Erythroblast (primary cell): ENCODE measurements at regions not wholly inside any gene's neighbourhood (a gene's known extent, or its start where the extent isn't known, plus 50 kb on each side); places are given as distances from the start of the nearest gene placed in this dataset.

Experiments
- GATA1 ChIP-seq: IDR thresholded peaks from 2 replicates; pipeline ENCODE4 v1.6.1; 2011; ENCODE audit warnings: low read depth, mild to moderate bottlenecking, control low read depth, low read length, moderate library complexity
- POLR2A ChIP-seq: IDR thresholded peaks from 2 replicates; pipeline ENCODE4 v1.6.1; 2011; ENCODE audit warnings: mild to moderate bottlenecking, low read length

- TF ChIP-seq POLR2A (no peak), GATA1 (no peak)
Measured at GRCh38 chr12:41888285-41888684, 256.4 kb downstream of the GXYLT1 start.
